GM12872 (cell line): ENCODE measurements at regions not wholly inside any gene's neighbourhood (a gene's known extent, or its start where the extent isn't known, plus 50 kb on each side); places are given as distances from the start of the nearest gene placed in this dataset.

Experiments used
- CTCF ChIP-seq: IDR thresholded peaks from 3 replicates; pipeline ENCODE4 v1.5.1; 2011; ENCODE audit warnings: low read depth, mild to moderate bottlenecking, low read length, moderate library complexity; ENCODE audit not compliant: insufficient read depth

- TF ChIP-seq CTCF: no peak
Observed at GRCh38 chr6:148175550-148176188, 167.0 kb upstream of the SASH1 start.

GRCh38 chr6:148177589-148178233, 164.9 kb upstream of the SASH1 start:
- peak; percentile 73 for TF ChIP-seq CTCF

GRCh38 chr6:148179786-148180185, 162.9 kb upstream of the SASH1 start:
- peak; percentile 51; the same call in 2 of the 3 replicates for TF ChIP-seq CTCF

GRCh38 chr6:148182378-148182777, 160.3 kb upstream of the SASH1 start:
- TF ChIP-seq CTCF: no peak

- no peak for TF ChIP-seq CTCF
Observed at GRCh38 chr6:148183776-148184175, 158.9 kb upstream of the SASH1 start.

- TF ChIP-seq CTCF: no peak
Observed at GRCh38 chr6:148186916-148187315, 155.7 kb upstream of the SASH1 start.

GRCh38 chr6:148192310-148192709, 150.3 kb upstream of the SASH1 start:
- TF ChIP-seq CTCF: no peak
